GM12873 (cell line): ENCODE measurements at regions not wholly inside any gene's neighbourhood (a gene's known extent, or its start where the extent isn't known, plus 50 kb on each side); places are given as distances from the start of the nearest gene placed in this dataset.

Source experiments
- TF ChIP-seq, protein P1 (sequence below): IDR thresholded peaks from 2 replicates; pipeline ENCODE4 v1.5.1; 2012; ENCODE audit warnings: low read depth, mild to moderate bottlenecking, moderate library complexity, low read length, control low read depth; ENCODE audit not compliant: insufficient read depth; ENCODE audit errors: missing control alignments

DNA sequence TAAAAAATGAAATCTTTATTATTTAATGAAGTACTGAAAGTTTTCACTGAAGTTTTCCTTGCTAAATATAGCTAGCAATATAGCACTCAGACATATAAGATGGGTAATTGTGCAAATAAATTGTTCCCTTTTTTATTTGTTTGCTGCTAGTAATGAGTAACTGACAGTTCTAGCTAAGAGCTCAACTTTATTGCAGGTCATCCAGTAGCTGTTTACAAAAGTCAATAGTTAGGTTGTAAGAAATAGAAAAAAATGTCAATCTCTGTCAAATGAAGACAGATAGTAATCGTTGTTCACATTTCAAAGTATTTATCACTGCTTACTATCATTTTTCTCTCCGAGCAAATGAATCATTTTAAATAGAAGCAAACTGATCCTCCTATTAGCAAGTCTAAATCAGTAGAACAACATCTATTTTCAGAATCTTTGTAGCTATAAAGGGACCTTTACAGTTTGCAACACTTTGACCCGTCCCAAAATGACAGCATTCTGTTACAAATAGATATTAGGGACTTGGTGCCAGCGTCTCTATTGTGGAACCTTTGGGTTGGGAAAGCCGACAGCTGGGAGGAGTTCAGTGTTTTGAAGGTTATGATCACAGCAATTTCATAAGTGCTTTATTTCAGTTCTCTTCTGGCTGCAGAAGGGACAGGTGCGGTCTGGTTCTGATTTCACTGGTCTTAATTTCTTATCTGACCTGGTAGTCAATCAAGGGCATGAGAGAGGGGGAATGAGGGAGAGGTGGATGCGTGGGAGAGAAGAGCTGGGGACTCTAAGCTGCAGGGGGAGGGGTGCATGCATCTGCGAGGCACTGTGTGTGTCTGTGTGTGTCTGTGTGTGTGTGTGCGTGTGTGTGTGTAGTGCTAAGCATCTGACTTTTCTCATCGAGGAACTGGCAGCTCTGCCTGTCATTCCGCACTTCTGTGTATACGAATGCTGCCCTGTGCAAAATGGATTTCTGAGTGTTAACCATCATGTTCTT, 227.9 kb upstream of the PITX2 start:
- TF ChIP-seq, protein P1, sequence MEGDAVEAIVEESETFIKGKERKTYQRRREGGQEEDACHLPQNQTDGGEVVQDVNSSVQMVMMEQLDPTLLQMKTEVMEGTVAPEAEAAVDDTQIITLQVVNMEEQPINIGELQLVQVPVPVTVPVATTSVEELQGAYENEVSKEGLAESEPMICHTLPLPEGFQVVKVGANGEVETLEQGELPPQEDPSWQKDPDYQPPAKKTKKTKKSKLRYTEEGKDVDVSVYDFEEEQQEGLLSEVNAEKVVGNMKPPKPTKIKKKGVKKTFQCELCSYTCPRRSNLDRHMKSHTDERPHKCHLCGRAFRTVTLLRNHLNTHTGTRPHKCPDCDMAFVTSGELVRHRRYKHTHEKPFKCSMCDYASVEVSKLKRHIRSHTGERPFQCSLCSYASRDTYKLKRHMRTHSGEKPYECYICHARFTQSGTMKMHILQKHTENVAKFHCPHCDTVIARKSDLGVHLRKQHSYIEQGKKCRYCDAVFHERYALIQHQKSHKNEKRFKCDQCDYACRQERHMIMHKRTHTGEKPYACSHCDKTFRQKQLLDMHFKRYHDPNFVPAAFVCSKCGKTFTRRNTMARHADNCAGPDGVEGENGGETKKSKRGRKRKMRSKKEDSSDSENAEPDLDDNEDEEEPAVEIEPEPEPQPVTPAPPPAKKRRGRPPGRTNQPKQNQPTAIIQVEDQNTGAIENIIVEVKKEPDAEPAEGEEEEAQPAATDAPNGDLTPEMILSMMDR: no peak

DNA sequence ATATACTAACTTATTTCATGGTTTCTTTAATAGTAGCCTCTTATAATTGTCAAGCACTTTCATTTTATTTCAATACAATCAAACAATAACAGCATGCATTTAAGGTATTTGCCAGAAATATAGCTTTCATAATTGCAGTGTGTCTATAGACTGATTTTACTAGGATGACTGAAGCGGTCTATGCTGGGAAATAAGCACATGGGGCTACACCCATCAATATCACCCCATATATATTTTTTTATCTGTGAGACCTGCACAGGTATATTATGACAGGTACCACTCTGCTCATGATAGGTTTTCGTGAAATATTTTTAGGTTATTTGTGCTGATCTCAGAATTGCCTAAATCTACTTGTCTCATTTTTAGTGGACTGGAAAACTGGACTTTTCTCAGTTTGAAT, 229.1 kb upstream of the PITX2 start:
- TF ChIP-seq, protein P1: no peak

DNA sequence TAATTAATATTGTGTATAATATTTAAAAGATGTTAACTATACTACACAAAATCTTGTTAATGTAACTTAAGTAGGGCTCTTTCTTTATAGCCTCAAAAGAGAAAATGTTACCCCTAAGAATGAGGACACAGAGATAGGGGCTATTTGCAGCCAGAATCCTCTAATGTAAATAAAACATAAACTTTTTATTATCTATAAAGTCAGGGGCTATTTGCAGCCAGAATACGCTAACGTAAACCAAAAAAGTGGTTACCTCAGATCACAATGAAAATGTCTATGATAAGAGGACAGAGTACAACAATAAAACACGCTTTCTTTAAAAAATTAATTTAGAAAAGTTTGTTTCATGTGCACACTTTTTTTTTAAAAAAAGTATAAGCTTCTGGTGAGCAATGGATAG, 229.9 kb upstream of the PITX2 start:
- TF ChIP-seq, protein P1: no peak

DNA sequence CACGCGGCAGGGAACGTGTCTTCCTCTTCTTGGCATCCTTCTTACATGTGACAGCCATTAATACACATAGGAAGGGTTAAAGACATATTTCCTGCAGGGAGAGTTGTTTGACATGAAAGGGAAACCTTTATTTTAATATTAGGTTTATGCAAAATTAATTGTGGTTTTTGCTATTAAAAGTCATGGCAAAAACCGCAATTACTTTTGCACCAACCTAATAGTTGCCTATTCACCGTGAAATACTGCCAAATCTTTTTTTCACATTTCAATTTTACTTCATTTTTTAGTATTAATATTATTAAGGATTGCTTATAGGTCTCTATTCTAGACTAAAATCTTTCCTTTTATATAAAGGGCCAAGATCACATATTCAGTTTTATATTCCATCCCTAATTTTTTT, 230.4 kb upstream of the PITX2 start:
- TF ChIP-seq, protein P1: no peak

DNA sequence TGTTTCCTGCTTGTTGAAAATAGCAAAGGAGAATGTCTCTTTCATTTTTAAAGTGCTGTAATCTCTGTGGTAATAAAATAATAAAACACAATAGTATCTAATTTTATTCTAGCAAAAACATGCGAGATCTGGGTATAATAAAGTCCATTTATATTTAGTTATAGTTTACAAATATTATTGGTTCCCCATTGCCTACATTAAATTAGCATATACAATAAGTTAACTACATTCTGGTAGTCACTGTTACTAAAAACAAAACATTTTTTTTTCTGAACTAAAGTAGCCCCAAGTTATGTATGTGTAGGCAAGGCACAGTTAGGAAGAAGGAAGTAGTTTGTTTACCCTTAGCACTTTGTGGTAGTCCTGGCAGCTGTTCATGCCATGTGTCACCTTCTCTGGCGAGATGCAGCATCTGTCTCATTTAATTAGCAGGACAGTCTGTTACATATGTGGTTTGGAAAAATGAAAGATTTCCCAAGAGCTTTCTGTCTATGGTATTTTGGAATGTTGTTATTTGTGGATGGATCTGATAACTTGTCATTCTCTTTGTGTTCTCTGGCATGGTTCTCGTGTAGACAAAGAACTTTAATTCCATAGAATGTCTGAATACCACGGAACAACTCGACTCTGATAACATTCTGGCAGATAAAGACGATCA, 231.3 kb upstream of the PITX2 start:
- TF ChIP-seq, protein P1: no peak

DNA sequence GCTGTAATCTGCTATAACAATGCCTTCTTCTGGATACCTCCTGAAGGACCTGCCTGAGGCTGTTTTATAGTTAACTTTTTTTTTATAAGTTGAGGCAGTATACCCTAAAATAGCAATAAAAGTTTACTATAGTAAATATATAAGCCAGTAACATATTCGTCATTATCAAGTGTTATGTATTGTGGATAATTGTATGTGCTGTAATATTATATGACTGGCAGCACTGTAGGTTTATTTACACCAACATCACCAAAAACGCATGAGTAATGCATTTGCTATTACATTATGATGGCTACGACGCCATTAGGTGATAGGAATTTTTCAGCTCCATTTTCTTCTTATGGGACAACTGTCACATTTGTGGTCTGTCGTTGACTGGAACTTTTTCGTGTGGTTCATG, 237.2 kb upstream of the PITX2 start:
- TF ChIP-seq, protein P1: no peak

DNA sequence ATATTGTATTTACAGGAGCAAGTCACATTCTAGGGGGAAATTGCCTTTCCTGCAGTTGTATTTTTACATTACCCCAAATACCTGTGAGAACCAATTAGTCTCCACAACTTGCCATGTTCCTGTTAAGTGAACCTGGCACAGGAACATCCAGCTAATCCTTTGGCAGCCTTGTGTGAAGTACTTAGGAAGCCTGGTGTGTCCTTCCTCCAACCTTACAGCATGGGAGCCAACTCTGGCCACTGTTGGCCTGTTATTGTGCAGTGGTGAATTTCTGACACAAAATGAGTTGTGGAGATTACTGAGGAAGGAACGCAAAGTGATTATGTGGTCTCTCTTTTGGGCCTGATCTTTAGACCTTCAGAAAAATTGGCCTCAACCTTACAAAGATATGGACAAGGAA, 238.0 kb upstream of the PITX2 start:
- TF ChIP-seq, protein P1: no peak
